ENCODE measurements at regions not wholly inside any gene's neighbourhood (a gene's known extent, or its start where the extent isn't known, plus 50 kb on each side); places are given as distances from the start of the nearest gene placed in this dataset.

GRCh38 chr6:54010340-54011276 lies 100.6 kb upstream of the MLIP start:
- DNase-seq = no peak

GRCh38 chr6:54011277-54011648 lies 100.0 kb upstream of the MLIP start:
- no peak for DNase-seq

- no peak for DNase-seq
These were observed 97.3 kb upstream of the MLIP start for GRCh38 chr6:54013966-54014365.

- no peak for DNase-seq
These were observed 96.8 kb upstream of the MLIP start for GRCh38 chr6:54014440-54014839.

GRCh38 chr6:54017877-54018276 lies 93.4 kb upstream of the MLIP start:
- no peak for DNase-seq

- no peak for DNase-seq
These were observed 92.5 kb upstream of the MLIP start for GRCh38 chr6:54018722-54019121.

- no peak for DNase-seq
These were observed 91.4 kb upstream of the MLIP start for GRCh38 chr6:54019860-54020259.

GRCh38 chr6:54020334-54020733 lies 90.9 kb upstream of the MLIP start:
- DNase-seq = peak; percentile 5

GRCh38 chr6:54026652-54027400 lies 84.4 kb upstream of the MLIP start:
- no peak for DNase-seq

- DNase-seq = no peak
These were observed 83.1 kb upstream of the MLIP start for GRCh38 chr6:54028170-54028569.

GRCh38 chr6:54029187-54029586 lies 82.1 kb upstream of the MLIP start:
- DNase-seq = no peak

GRCh38 chr6:54031169-54031568 lies 80.1 kb upstream of the MLIP start:
- peak; percentile 6 for DNase-seq

- DNase-seq = no peak
These were observed 73.9 kb upstream of the MLIP start for GRCh38 chr6:54037277-54037779.

GRCh38 chr6:54040545-54040944 lies 70.7 kb upstream of the MLIP start:
- no peak for DNase-seq

GRCh38 chr6:54041239-54041638 lies 70.0 kb upstream of the MLIP start:
- DNase-seq = no peak

- no peak for DNase-seq
These were observed 67.9 kb upstream of the MLIP start for GRCh38 chr6:54043360-54043759.

- no peak for DNase-seq
These were observed 67.2 kb upstream of the MLIP start for GRCh38 chr6:54044059-54044458.

GRCh38 chr6:54048782-54049181 lies 62.5 kb upstream of the MLIP start:
- no peak for DNase-seq

- no peak for DNase-seq
These were observed 60.5 kb upstream of the MLIP start for GRCh38 chr6:54050750-54051149.

- peak; percentile 77 for DNase-seq
These were observed 57.3 kb upstream of the MLIP start for GRCh38 chr6:54053881-54054391.

GRCh38 chr6:54056105-54056504 lies 55.1 kb upstream of the MLIP start:
- DNase-seq = no peak

- DNase-seq = no peak
These were observed 54.2 kb upstream of the MLIP start for GRCh38 chr6:54057058-54057457.

- DNase-seq = no peak
These were observed 53.0 kb upstream of the MLIP start for GRCh38 chr6:54058236-54058635.

- DNase-seq = no peak
These were observed 51.6 kb upstream of the MLIP start for GRCh38 chr6:54059683-54060082.

Data from EL (cell line).